Esophagus muscularis mucosa (tissue), 3 donors: ENCODE measurements at regions not wholly inside any gene's neighbourhood (a gene's known extent, or its start where the extent isn't known, plus 50 kb on each side); places are given as distances from the start of the nearest gene placed in this dataset.

Experiments used
- CTCF ChIP-seq, 3 experiments: fragments of 200-600 bp in 2 of 3; fragments of 450-650 bp in 1 of 3; sonication (generic) in 2 of 3; IDR thresholded peaks; one replicate each; pipeline ENCODE4 v1.5.1; 2017 to 2019; ENCODE audit warnings: antibody characterized with exemption in 3 of 3, mild to moderate bottlenecking in 2 of 3, moderate library complexity in 1 of 3
- POLR2A ChIP-seq: fragments of 450-650 bp; IDR thresholded peaks from one replicate; pipeline ENCODE4 v1.6.1; 2017; ENCODE audit warnings: antibody characterized with exemption, moderate library complexity, mild to moderate bottlenecking, low read depth
- POLR2AphosphoS5 ChIP-seq, 2 donors: sonication (generic); formaldehyde crosslinking; IDR thresholded peaks; one replicate each; pipeline ENCODE4 v1.6.1; 2017; ENCODE audit warnings: antibody characterized with exemption in 2 of 2

GRCh38 chr4:56286763-56287162 is 100.5 kb downstream of the AASDH start:
- TF ChIP-seq POLR2AphosphoS5 (IDR thresholded peaks at IDR 0.05) (no peak), CTCF (IDR thresholded peaks at IDR 0.05) (no peak), POLR2A (no peak)
